SK-N-SH (cell line): ENCODE measurements at regions not wholly inside any gene's neighbourhood (a gene's known extent, or its start where the extent isn't known, plus 50 kb on each side); places are given as distances from the start of the nearest gene placed in this dataset.

ENCODE experiments used
- CTCF ChIA-PET: fragments of 300-600, 350-600 bp; formaldehyde crosslinking; extraction: SDS; loops from one replicate; lab custom pipeline; 2021; lab: Yijun Ruan, JAX
- POLR2A ChIA-PET: fragments of 350-600 bp; sonication (Branson Sonifier 250); formaldehyde crosslinking; extraction: SDS; loops from one replicate; lab custom pipeline; 2020; ENCODE audit warnings: antibody characterized with exemption, inconsistent platforms; lab: Yijun Ruan, JAX
- DNase-seq: peaks from one replicate; pipeline ENCODE4 v3.0.0; 2012
- H2AFZ ChIP-seq: fragments of 200-600 bp; sonication (generic); 2 replicates; pipeline ENCODE4 v1.8.1; 2016; ENCODE audit warnings: antibody characterized with exemption, mild to moderate bottlenecking, low read depth
- H3F3A ChIP-seq: fragments of 200-600 bp; sonication (generic); replicated peaks from 2 replicates; pipeline ENCODE3; 2016; ENCODE audit warnings: antibody characterized with exemption, mild to moderate bottlenecking; ENCODE audit not compliant: insufficient read depth
- H3K27ac ChIP-seq, 2 experiments: fragments of 200-500 bp in 1 of 2; fragments of 200-600 bp in 1 of 2; sonication (Bioruptor generic) in 1 of 2; sonication (generic), shearing (Covaris generic) in 1 of 2; 2 replicates each; pipeline versions ENCODE4 v1.5.1 to v1.6.1; 2014 to 2016; ENCODE audit warnings: low read depth in 2 of 2, inconsistent platforms in 1 of 2, low read length in 1 of 2, mild to moderate bottlenecking in 1 of 2, mixed read lengths in 1 of 2
- H3K27me3 ChIP-seq: fragments of 200-600 bp; sonication (generic), shearing (Covaris generic); 2 replicates; pipeline ENCODE4 v1.6.1; 2016; ENCODE audit warnings: mixed run types; ENCODE audit not compliant: insufficient read depth
- H3K36me3 ChIP-seq, 2 experiments: fragments of 200-500 bp in 1 of 2; fragments of 200-600 bp in 1 of 2; sonication (Bioruptor generic) in 1 of 2; sonication (generic) in 1 of 2; replicated peaks in 1 of 2; 2 replicates each; pipeline versions ENCODE3 to v1.5.1; 2014 to 2016; ENCODE audit warnings: low read length in 1 of 2, mild to moderate bottlenecking in 1 of 2; ENCODE audit not compliant: insufficient read depth in 2 of 2, control insufficient read depth in 1 of 2
- H3K4me1 ChIP-seq, 2 experiments: fragments of 200-500 bp in 1 of 2; fragments of 200-600 bp in 1 of 2; sonication (Bioruptor generic) in 1 of 2; sonication (generic), shearing (Covaris generic) in 1 of 2; 2 replicates each; pipeline versions ENCODE4 v1.5.1 to v1.6.1; 2014 to 2016; ENCODE audit warnings: low read depth in 1 of 2, low read length in 1 of 2, mixed run types in 1 of 2; ENCODE audit not compliant: insufficient read depth in 2 of 2, control insufficient read depth in 1 of 2
- H3K4me2 ChIP-seq: fragments of 200-600 bp; sonication (generic), shearing (Covaris generic); 2 replicates; pipeline ENCODE4 v1.6.1; 2017; ENCODE audit warnings: mixed run types
- H3K4me3 ChIP-seq, 2 experiments: fragments of 200-500 bp in 1 of 2; fragments of 200-600 bp in 1 of 2; sonication (Bioruptor generic) in 1 of 2; sonication (generic), shearing (Covaris generic) in 1 of 2; 2 replicates each; pipeline versions ENCODE4 v1.5.1 to v1.8.1; 2014 to 2016; ENCODE audit warnings: low read depth in 2 of 2, inconsistent platforms in 1 of 2, low read length in 1 of 2, mild to moderate bottlenecking in 1 of 2, mixed read lengths in 1 of 2, moderate library complexity in 1 of 2
- H3K79me2 ChIP-seq: fragments of 200-600 bp; sonication (generic); 2 replicates; pipeline ENCODE4 v1.8.1; 2017; ENCODE audit warnings: mild to moderate bottlenecking; ENCODE audit not compliant: insufficient read depth
- H3K9ac ChIP-seq: fragments of 200-600 bp; sonication (generic); 2 replicates; pipeline ENCODE4 v1.6.1; 2017; ENCODE audit warnings: mixed run types
- H3K9me2 ChIP-seq: fragments of 200-600 bp; sonication (generic); 2 replicates; pipeline ENCODE4 v1.6.1; 2017; ENCODE audit warnings: mixed run types
- H3K9me3 ChIP-seq: fragments of 200-600 bp; sonication (generic); 2 replicates; pipeline ENCODE4 v1.6.1; 2017; ENCODE audit warnings: mixed run types, mild to moderate bottlenecking, moderate library complexity
- H4K20me1 ChIP-seq: fragments of 200-600 bp; sonication (generic); 2 replicates; pipeline ENCODE4 v1.6.1; 2017; ENCODE audit warnings: mild to moderate bottlenecking, mixed run types; ENCODE audit not compliant: insufficient read depth
- ELF1 ChIP-seq: IDR thresholded peaks from 2 replicates; pipeline ENCODE4 v1.4.0; 2012
- FOSL2 ChIP-seq: IDR thresholded peaks from 2 replicates; pipeline ENCODE4 v1.4.0; 2012; ENCODE audit warnings: low read depth, mild to moderate bottlenecking, moderate library complexity, borderline replicate concordance
- FOXJ3 ChIP-seq: sonication (generic); formaldehyde crosslinking; IDR thresholded peaks from 2 replicates; pipeline ENCODE4 v1.5.1; 2020; ENCODE audit warnings: mild to moderate bottlenecking, missing genetic modification reagents
- GABPA ChIP-seq: IDR thresholded peaks from 2 replicates; pipeline ENCODE4 v1.4.0; 2012; ENCODE audit warnings: low read depth, mild to moderate bottlenecking
- JUND ChIP-seq: IDR thresholded peaks from 2 replicates; pipeline ENCODE4 v1.4.0; 2012
- MEF2A ChIP-seq: IDR thresholded peaks from 2 replicates; pipeline ENCODE4 v1.4.0; 2012; ENCODE audit warnings: low read depth, borderline replicate concordance
- MXI1 ChIP-seq: IDR thresholded peaks from 2 replicates; pipeline ENCODE4 v1.6.1; 2012; ENCODE audit warnings: mild to moderate bottlenecking, low read depth, low read length, improper control_type of control experiment
- NRF1 ChIP-seq: IDR thresholded peaks from 2 replicates; pipeline ENCODE4 v1.6.1; 2012; ENCODE audit warnings: low read depth, mild to moderate bottlenecking, low read length
- POLR2AphosphoS5 ChIP-seq: IDR thresholded peaks from 2 replicates; pipeline ENCODE4 v1.6.1; 2012; ENCODE audit warnings: low read depth, low read length
- RAD21 ChIP-seq: IDR thresholded peaks from 2 replicates; pipeline ENCODE4 v1.6.1; 2012; ENCODE audit warnings: mild to moderate bottlenecking, low read length
- RFX5 ChIP-seq: IDR thresholded peaks from 2 replicates; pipeline ENCODE4 v1.6.1; 2012; ENCODE audit warnings: mild to moderate bottlenecking, improper control_type of control experiment, low read length
- SMC3 ChIP-seq: IDR thresholded peaks from 2 replicates; pipeline ENCODE4 v1.6.1; 2012; ENCODE audit warnings: low read depth, low read length, improper control_type of control experiment
- TAF1 ChIP-seq: IDR thresholded peaks from 2 replicates; pipeline ENCODE4 v1.6.1; 2012; ENCODE audit warnings: low read depth, mild to moderate bottlenecking, low read length, moderate library complexity, borderline replicate concordance
- TEAD4 ChIP-seq: IDR thresholded peaks from 2 replicates; pipeline ENCODE4 v1.4.0; 2012; ENCODE audit warnings: mild to moderate bottlenecking, borderline replicate concordance; ENCODE audit not compliant: insufficient read depth
- USF1 ChIP-seq: IDR thresholded peaks from 2 replicates; pipeline ENCODE4 v1.4.0; 2012; ENCODE audit warnings: low read depth, borderline replicate concordance
- YY1 ChIP-seq: IDR thresholded peaks from 2 replicates; pipeline ENCODE4 v1.4.0; 2012; ENCODE audit warnings: low read depth, mild to moderate bottlenecking
- WGBS: methylation state at CpG from one replicate; pipeline ENCODE4 v1.1.6; 2017; ENCODE audit warnings: low lambda C conversion rate; 5-methylcytosine and 5-hydroxymethylcytosine counted together
- TF ChIP-seq, protein P1 (sequence below): IDR thresholded peaks from 2 replicates; pipeline ENCODE4 v1.4.0; 2012; ENCODE audit warnings: low read depth
- TF ChIP-seq, protein P2 (sequence below): IDR thresholded peaks from 2 replicates; pipeline ENCODE4; 2012

DNA sequence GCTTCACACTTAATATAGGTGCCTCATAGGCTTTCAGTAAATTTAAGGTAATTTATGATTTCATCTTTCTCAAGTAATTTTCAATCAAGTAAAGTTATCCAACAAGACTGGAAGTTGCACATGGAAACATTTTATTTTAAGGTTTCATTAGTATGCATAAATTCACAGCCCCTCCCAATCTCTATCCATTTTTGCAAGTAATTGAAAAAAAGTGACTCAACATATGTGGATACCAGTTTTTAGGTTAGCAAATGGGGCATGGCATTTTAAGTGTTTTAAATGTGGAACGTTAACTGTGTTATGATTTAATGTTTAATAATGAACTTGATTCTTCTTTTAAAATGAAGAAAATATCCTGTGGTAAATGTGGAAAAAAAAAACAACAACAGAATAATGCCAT lies 532.8 kb downstream of the FOXG1 start:
- no peaks in the 10 kb centered on the region for H3K9me2 ChIP-seq
- H3F3A ChIP-seq: no peaks in the 10 kb centered on the region
- POLR2A ChIA-PET: no interaction called here
- 4% methylated on average over 1 of the region's 1 CpG for WGBS
- H3K27me3 ChIP-seq: no peaks in the 10 kb centered on the region
- H3K27ac ChIP-seq: no peak overlapping the region
- no peaks in the 10 kb centered on the region for H4K20me1 ChIP-seq
- no peak overlapping the region for H3K4me3 ChIP-seq
- no peaks in the 10 kb centered on the region for H3K36me3 ChIP-seq
- H2AFZ ChIP-seq: no peak overlapping the region
- H3K4me2 ChIP-seq: no peak overlapping the region
- DNase-seq: no peak
- no peaks in the 10 kb centered on the region for H3K9me3 ChIP-seq
- TF ChIP-seq USF1 (no peak), TEAD4 (no peak), SMC3 (no peak), MEF2A (no peak), RAD21 (no peak), POLR2AphosphoS5 (no peak), YY1 (no peak), FOXJ3 (CRISPR knock-in tag) (no peak), FOSL2 (no peak), MXI1 (no peak), RFX5 (no peak), TAF1 (no peak), GABPA (no peak)
- TF ChIP-seq, protein P1, sequence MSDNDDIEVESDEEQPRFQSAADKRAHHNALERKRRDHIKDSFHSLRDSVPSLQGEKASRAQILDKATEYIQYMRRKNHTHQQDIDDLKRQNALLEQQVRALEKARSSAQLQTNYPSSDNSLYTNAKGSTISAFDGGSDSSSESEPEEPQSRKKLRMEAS: no peak
- TF ChIP-seq, protein P2, sequence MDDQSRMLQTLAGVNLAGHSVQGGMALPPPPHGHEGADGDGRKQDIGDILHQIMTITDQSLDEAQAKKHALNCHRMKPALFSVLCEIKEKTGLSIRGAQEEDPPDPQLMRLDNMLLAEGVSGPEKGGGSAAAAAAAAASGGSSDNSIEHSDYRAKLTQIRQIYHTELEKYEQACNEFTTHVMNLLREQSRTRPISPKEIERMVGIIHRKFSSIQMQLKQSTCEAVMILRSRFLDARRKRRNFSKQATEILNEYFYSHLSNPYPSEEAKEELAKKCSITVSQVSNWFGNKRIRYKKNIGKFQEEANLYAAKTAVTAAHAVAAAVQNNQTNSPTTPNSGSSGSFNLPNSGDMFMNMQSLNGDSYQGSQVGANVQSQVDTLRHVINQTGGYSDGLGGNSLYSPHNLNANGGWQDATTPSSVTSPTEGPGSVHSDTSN: no peak
- H3K9ac ChIP-seq: no peak overlapping the region
- no peaks in the 10 kb centered on the region for H3K79me2 ChIP-seq
- H3K4me1 ChIP-seq: no peaks in the 10 kb centered on the region
- CTCF ChIA-PET: no interaction called here

DNA sequence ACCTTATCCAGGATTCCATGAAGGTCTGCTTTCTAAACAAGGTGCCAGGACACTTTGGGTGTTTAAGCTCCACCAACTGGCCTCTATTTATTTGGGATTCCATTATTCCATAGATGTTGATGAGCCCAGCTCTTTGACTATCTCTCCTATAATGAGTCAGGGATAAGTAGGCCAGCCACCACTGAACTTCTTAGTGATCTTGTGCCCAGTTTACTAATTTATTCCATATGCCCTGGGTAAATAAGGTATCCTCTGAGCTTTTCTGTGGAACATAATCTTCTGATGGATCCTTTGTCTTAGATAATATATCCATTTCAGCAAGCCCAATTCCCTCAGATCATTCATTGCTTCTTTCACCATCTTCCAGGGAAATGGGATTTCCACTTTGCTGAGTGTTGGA lies 535.0 kb downstream of the FOXG1 start:
- no peaks in the 10 kb centered on the region for H3K4me1 ChIP-seq

More for the DNA sequence above, 535.0 kb downstream of the FOXG1 start:
- Histone ChIP-seq H3F3A (no peaks in the 10 kb centered on the region), H3K27ac (no peak overlapping the region), H3K27me3 (no peaks in the 10 kb centered on the region), H3K4me2 (no peak overlapping the region), H2AFZ (no peak overlapping the region), H3K79me2 (no peaks in the 10 kb centered on the region), H3K36me3 (no peaks in the 10 kb centered on the region), H3K4me3 (no peak overlapping the region), H3K9me2 (no peaks in the 10 kb centered on the region), H4K20me1 (no peaks in the 10 kb centered on the region), H3K9ac (no peak overlapping the region), H3K9me3 (no peaks in the 10 kb centered on the region)
- TF ChIP-seq NRF1 (no peak), ELF1 (no peak), RFX5 (no peak), USF1 (no peak), JUND (no peak)
- DNase-seq: no peak
- POLR2A ChIA-PET: no interaction called here
- CTCF ChIA-PET: no interaction called here
